H1 (cell line): ENCODE measurements at regions not wholly inside any gene's neighbourhood (a gene's known extent, or its start where the extent isn't known, plus 50 kb on each side); places are given as distances from the start of the nearest gene placed in this dataset.

Experiments
- POU5F1 ChIP-seq: IDR thresholded peaks from 2 replicates; pipeline ENCODE4 v1.6.1; 2011; ENCODE audit warnings: low read depth, mild to moderate bottlenecking, low read length, moderate library complexity
- RXRA ChIP-seq: IDR thresholded peaks from 2 replicates; pipeline ENCODE4 v1.6.1; 2011; ENCODE audit warnings: low read depth, mild to moderate bottlenecking, low read length, moderate library complexity; ENCODE audit not compliant: insufficient read depth
- TAF7 ChIP-seq: optimal IDR thresholded peaks from 2 replicates; pipeline ENCODE3; 2011; ENCODE audit warnings: low read depth, mild to moderate bottlenecking, inconsistent platforms, low read length, moderate library complexity, borderline replicate concordance
- TEAD4 ChIP-seq: IDR thresholded peaks from 2 replicates; pipeline ENCODE4 v1.6.1; 2012; ENCODE audit warnings: low read depth, low read length, inconsistent platforms, mixed read lengths

DNA sequence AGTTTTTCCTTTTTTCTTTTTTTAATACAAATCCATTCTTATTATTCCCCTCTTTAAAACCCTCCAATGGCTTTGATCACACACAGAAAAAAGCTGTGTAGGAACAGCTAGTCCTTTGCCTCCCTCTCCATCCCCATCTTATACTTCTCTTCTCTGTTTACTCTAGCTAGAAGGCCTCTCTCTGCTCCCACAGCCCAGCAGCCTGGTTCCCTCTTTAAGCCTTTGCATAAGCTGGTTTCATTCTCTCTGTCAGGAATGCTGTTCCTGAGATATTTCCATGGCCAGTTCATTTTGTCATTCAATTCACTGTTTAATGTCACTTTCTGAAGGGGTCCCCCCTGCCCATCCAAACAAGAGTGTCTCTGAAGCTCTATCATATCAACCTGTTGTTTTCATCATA, 143.3 kb upstream of the ST6GALNAC5 start (continued):
- TF ChIP-seq TEAD4 (no peak), TAF7 (no peak), RXRA (no peak), POU5F1 (no peak)
